Esophagus squamous epithelium (tissue), 4 donors: ENCODE measurements at regions not wholly inside any gene's neighbourhood (a gene's known extent, or its start where the extent isn't known, plus 50 kb on each side); places are given as distances from the start of the nearest gene placed in this dataset.
"Not testable (repeated sequence)": the region's sequence is repeated elsewhere in the genome, so short reads cannot be mapped to it uniquely, and the experiment has no call there.

Source experiments
- POLR2A ChIP-seq, 4 donors: fragments of 450-650 bp; IDR thresholded peaks; one replicate each; pipeline ENCODE4 v1.6.1; 2017; ENCODE audit warnings: antibody characterized with exemption in 4 of 4, mild to moderate bottlenecking in 4 of 4, moderate library complexity in 3 of 4
- TF ChIP-seq, protein P1 (sequence below), 6 experiments: fragments of 450-650 bp in 4 of 6; fragments of 200-600 bp in 2 of 6; sonication (generic) in 2 of 6; IDR thresholded peaks; one replicate each; pipeline ENCODE4 v1.5.1; 2016 to 2019; ENCODE audit warnings: antibody characterized with exemption in 6 of 6, mild to moderate bottlenecking in 4 of 6, moderate library complexity in 4 of 6

DNA sequence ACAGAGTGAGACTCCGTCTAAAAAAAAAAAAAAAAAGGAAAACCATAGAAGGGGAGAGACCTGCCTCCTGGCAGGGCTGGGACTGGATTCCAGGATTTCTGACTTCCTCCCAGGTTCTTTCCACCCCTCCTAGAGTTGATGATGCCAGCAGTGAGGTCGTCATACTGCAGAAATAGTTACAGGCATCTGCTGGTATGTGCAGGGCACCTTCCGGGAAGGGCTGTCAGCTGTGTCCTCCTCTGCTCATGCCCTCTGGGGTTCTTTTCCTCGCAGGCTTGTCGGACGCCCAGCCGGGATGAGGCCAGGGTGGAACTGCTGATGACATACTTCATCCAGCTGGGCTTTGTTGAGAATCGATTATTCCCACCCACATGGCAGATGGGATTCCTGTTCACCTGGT, 129.2 kb downstream of the TP53TG3F start:
- TF ChIP-seq, protein P1, sequence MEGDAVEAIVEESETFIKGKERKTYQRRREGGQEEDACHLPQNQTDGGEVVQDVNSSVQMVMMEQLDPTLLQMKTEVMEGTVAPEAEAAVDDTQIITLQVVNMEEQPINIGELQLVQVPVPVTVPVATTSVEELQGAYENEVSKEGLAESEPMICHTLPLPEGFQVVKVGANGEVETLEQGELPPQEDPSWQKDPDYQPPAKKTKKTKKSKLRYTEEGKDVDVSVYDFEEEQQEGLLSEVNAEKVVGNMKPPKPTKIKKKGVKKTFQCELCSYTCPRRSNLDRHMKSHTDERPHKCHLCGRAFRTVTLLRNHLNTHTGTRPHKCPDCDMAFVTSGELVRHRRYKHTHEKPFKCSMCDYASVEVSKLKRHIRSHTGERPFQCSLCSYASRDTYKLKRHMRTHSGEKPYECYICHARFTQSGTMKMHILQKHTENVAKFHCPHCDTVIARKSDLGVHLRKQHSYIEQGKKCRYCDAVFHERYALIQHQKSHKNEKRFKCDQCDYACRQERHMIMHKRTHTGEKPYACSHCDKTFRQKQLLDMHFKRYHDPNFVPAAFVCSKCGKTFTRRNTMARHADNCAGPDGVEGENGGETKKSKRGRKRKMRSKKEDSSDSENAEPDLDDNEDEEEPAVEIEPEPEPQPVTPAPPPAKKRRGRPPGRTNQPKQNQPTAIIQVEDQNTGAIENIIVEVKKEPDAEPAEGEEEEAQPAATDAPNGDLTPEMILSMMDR (IDR thresholded peaks at IDR 0.05), result not testable (repeated sequence)
- TF ChIP-seq POLR2A (IDR thresholded peaks at IDR 0.05), result not testable (repeated sequence)
